NCI-H1105 (cell line): ENCODE measurements at regions not wholly inside any gene's neighbourhood (a gene's known extent, or its start where the extent isn't known, plus 50 kb on each side); places are given as distances from the start of the nearest gene placed in this dataset.
"Not testable (repeated sequence)": the region's sequence is repeated elsewhere in the genome, so short reads cannot be mapped to it uniquely, and the experiment has no call there.

Source experiments
- DNase-seq: peaks from one replicate; lab custom pipeline; 2025; lab: John Stamatoyannopoulos, UW

DNA sequence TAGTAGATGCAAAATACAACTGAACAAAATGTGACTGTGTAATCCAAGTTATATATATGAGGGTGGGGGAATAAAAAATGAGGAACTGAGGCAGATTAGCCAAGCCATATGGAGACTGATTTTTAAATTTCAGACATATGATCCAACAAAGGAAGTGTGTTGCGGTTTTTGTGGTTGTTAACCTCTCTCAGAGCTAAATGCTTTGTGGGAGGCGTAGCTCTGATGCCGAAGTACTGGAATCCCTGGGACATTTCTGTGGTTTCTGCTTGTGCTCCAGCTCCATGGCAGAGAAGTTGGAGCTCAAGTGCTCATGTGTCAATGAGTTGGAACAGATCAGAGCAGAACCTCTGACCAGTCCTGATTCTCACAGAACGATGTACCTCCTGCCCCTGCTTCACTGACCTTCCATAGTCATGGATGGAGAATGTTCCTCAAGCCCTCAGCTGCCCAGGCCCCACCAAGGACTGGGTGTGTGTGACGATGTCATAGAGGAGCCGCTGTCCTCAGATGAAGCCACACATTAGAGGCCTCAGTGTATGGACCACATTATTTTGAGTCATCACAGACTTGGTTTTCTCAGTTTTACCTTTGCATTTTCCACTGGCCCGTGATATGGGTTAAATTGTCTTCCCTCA is 107.6 kb downstream of the SOX1 start:
- DNase-seq, result no peak

DNA sequence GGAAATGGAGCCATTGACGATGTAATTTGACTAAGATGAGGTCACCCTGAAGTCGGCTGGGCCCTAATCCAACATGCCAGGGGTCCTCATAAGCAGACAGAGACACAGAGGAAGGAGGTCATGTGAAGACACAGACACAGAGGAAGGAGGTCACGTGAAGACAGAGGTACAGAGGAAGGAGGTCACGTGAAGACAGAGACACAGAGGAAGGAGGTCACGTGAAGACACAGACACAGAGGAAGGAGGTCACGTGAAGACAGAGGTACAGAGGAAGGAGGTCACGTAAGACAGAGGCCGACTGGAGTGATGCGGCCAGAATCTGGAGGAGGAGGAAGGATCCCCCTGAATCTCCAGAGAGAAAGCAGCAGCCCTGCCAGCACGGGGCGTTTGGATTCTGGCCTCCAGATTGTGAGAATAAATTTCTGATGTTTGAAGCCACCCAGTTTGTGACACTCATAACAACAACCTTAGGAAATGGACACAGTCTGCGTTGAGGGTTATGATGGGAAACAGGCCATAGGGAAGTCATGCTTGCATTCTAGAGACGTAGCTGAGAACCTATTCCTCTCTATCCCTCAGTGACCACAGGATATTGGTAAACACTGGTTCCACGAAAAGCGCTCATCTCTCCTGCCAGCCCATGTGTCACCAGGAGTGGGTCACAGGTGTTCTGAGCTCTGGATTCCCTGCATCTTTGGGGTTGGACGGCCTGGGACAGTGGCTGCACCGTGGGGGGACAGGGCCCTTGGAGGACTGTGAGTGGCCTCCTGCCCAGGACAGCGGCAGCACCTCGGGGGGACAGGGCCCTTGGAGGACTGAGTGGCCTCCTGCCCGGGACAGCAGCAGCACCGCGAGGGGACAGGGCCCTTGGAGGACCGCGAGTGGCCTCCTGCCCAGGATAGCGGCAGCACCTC is 108.5 kb downstream of the SOX1 start:
- no peak for DNase-seq

GRCh38 chr13:112176141-112177119 is 109.5 kb downstream of the SOX1 start:
- DNase-seq, result not testable (repeated sequence)

DNA sequence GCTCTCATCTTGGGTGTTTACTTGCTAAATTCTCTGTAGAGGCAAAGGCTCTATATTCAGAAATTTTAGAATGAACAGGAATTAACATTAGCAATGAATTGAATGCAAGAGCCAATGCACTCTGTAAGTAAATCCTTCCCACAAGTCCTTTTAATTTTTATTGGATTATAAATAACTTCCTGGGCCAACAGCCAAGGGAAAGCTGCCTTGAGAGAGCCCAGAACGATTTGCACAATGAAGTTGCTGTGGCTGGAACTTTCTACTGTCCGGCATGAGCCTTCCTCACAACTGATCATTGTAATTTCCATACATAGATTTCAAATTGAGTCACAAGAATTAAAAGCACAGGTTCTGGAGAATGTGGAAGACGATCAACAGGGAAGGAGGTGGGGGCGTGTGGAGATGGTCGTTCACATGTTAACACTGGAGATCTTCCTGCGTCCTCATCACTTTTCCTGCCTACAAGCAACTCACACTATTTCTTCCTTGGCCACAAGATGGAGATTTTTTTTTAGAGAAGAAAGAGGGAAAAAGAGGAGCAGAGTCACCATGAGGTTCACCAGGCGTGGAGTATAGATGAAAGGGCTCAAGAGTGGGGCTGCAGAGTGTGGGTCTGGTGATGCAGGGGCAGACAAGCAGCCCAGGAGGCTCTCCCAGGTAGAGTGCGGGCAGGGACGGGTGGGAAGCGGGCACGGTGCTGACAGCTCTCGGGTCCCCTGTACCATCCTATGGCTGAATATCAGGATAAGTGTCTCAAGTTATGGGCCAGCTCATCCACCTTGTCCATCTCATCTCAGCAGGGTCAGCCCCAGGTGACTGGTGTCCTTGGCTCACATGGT is 110.7 kb downstream of the SOX1 start:
- DNase-seq, result no peak

DNA sequence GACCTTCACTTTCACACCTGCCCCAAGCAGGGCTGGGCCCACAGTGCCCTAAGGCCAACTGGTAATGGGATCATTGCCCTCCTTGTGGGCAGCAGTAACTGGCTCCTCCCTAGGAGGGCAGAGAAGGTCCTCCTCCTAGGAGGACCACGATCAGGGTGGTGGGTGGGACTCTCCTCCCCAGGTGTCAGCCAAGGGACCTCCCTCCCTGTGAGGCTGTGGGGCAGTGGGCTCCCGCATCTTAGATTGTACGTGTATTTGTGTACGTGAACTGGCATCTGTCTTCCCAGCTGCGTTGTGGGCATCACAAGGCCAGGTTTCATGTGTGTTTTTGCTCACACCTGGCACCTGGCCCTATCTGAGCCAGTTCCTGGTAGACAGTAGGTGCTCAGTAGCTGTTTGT is 111.8 kb downstream of the SOX1 start:
- no peak for DNase-seq

GRCh38 chr13:112179421-112179820 is 112.5 kb downstream of the SOX1 start:
- no peak for DNase-seq

GRCh38 chr13:112179995-112180394 is 113.0 kb downstream of the SOX1 start:
- no peak for DNase-seq

DNA sequence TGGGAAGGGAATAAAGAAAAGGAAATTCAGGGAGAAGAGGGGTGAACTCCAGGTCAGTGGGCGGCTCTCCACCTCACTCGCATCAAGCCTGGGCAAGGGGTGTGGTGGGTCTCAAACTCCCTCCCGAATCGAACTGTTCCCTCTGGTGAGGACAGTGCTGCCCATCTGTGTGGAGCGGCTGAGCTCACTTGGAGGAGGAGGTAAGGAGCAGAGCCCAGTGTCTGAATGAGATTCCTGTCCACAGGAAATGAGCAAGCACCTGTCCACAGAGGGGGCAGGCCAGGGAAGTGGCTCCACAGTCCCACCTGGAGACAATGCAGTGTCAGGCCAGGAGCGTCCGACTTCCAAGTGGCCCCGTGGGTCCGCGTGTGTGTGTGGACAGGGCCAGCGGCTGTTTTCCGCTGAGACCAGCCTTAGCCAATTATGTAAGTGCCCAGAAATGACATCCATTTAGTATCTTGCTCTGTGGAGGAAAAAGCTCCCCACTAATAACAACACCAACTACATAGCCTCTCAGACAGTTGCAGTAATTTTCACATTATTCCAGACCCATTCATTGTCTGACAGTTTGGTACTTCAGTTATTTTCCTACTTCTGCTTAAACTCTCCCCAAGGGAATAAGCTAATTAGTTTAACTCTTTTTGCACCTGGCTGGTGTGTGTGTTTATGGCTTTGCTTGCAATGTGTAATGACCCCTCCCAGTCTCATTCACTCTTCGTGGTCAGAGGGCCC is 114.6 kb downstream of the SOX1 start:
- no peak for DNase-seq

- no peak for DNase-seq
These were observed 115.3 kb downstream of the SOX1 start for GRCh38 chr13:112182251-112182650.

DNA sequence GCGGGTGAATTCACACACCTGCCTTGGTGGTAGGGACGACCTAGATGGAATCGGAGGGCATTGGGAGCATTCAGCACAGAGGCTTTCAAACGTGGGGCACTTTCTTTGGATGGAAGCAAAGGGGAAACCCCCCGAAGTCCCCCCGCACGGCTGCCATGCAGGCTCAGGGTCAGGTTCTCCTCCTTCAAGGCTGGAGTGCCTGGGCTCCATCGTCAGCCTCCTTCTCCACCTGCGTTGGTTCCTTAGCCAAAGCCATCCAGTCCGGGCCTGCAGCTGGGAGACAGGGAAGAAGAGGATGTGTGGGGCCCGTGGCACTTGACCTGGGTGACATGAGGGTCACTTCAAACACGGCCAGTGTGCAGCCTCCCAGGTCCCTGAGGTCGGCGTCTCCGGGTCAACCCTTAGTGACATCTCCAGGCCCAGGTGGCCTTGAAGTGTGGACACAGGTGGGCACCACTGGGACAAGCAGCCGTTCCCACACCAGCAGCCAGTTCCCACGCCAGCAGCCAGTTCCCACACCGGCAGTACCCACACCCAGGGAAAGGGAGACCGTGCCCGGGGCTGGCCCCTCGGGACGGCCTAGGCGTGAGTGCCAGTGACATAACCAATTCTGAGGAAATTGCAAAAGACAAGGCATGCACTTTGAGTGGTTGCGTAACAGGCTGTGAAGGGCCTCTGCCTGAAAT is 116.0 kb downstream of the SOX1 start:
- DNase-seq, result no peak

DNA sequence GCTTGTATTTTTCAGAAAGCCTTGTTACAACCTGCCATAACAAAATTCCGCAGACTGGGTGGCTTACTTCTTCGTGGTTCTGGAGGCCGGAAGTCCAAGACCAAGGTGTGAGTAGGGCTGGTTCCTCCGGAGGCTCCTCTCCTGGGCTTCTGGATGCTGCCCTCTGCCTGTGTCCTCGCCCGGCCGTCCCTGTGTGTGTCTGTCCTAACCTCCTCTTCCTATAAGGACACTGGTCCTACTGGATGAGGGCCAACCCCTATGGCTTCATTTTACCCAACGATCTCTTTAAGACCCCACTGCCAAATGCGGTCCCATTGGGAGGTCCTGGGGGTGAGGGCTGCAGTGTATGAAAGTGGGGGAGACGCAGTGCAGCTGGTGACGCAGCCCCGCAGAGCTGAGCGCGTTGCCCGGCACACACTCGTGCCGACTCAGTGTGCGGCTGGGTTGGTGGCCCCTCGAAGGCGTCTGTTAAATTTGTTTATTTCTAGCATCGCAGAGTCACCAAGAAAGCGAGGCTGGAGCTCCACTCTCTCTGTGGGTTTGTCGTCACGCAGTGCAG is 116.7 kb downstream of the SOX1 start:
- DNase-seq, result no peak

GRCh38 chr13:112184261-112184660 is 117.3 kb downstream of the SOX1 start:
- no peak for DNase-seq

GRCh38 chr13:112184851-112185371 is 118.0 kb downstream of the SOX1 start:
- no peak for DNase-seq

DNA sequence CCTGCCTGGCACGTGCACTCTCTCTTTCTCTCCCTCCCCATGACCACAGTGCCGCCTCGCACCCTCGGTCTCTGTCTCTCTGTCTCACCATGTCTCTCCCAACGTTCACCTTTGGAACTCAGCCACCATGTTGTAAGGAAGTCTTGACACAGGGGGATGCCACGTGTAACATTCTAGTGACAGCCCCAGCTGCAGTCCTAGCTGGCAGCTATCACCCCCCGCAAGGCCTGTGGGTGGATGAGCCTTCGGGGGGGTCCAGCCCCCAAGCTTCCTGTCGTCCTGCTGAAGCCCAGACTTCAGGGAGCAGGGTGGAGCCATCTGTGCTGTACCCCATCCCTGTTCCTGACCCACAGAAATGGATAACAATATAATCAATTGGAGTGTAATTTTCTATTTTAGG is 118.5 kb downstream of the SOX1 start:
- DNase-seq, result no peak

DNA sequence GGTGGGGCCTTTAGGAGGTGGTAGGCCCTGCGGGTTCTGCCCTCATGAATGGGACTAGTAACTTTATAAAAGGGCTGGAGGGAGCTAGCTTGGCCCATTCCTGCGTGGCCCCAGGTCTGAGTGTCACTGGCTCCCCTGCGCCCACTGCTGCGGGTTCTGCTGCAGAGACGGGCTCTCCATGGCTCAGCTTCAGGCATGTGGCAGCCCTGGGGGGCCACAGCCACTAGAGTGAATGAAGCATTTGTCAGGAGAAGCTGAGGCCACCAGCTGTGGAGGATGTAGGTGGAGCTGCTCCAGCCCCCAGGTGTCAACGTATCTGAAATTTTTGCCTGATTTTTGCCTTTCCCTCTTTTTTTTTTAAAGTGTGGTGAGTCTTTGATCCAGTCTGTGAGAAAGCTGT is 119.1 kb downstream of the SOX1 start:
- DNase-seq, result no peak

- no peak for DNase-seq
These were observed 120.8 kb downstream of the SOX1 start for GRCh38 chr13:112187527-112188297.

- no peak for DNase-seq
These were observed 121.3 kb downstream of the SOX1 start for GRCh38 chr13:112188298-112188610.

DNA sequence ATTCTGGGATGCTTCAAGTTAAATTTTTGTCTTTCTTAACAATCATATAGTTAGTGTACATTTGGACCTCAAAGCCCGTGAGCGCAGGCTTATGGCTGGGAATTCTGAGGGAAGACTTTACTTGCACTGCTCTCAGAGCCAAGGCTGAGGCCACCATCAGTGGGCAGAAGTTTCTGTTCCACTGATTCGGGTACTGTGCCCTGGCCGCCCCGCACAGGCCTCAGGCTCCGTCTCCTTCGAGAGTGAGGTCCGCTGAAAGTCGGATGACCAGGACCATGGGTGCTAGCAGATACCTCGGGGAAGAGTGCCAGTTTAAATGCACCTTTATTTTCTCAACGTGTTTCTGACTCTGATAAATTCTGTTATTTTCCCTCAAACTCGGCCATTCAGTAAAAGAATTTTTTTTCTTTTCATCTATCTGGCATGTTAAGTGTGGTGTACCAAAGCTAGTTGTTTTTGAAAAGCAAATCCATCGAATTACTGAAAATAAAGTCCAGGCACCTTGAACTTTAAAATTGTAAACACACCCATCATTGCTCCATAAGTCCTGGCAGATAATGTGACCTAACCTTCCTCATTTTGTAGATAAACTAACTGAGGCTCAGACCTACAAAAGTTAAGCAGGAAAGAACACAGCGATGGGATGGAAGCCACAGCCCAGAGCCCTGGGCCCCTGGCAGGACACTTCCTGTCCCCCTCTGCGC is 126.7 kb downstream of the SOX1 start:
- DNase-seq, result no peak
